ENCODE measurements at regions not wholly inside any gene's neighbourhood (a gene's known extent, or its start where the extent isn't known, plus 50 kb on each side); places are given as distances from the start of the nearest gene placed in this dataset.

GRCh38 chr5:53766673-53767072 lies 206.2 kb downstream of the NDUFS4 start:
- TF ChIP-seq REST (IDR thresholded peaks at IDR 0.05; ENCODE audit: low read depth) (no peak), RAD21 (IDR thresholded peaks at IDR 0.05; ENCODE audit: low read depth) (no peak), TEAD4 (IDR thresholded peaks at IDR 0.05) (no peak), YY1 (IDR thresholded peaks at IDR 0.05; ENCODE audit: low read depth) (no peak), TCF12 (IDR thresholded peaks at IDR 0.05; ENCODE audit: low read depth) (no peak), MAX (IDR thresholded peaks at IDR 0.05) (no peak), EGR1 (IDR thresholded peaks at IDR 0.05) (no peak), CREB1 (IDR thresholded peaks at IDR 0.05; ENCODE audit: low read depth) (no peak)
